H1 (cell line): ENCODE measurements at regions not wholly inside any gene's neighbourhood (a gene's known extent, or its start where the extent isn't known, plus 50 kb on each side); places are given as distances from the start of the nearest gene placed in this dataset.

Experiments used
- CTCF ChIA-PET: fragments of 300-600 bp; sonication (Branson Sonifier 250); formaldehyde crosslinking; loops from one replicate; lab custom pipeline; 2021; ENCODE audit not compliant: partially characterized antibody; lab: Charles Lee
- POLR2A ChIA-PET: fragments of 300-600 bp; sonication (Branson Sonifier 250); formaldehyde crosslinking; loops from one replicate; lab custom pipeline; 2021; ENCODE audit warnings: inconsistent platforms; ENCODE audit not compliant: partially characterized antibody; lab: Charles Lee
- DNase-seq, 2 experiments: peaks; one replicate each; pipeline versions ENCODE4 v3.0.0 to v3.0.0-alpha.2; 2010 to 2022; ENCODE audit warnings: low spot score in 2 of 2, low read depth in 1 of 2, mixed read lengths in 1 of 2
- FAIRE-seq: peaks from 2 replicates; lab custom pipeline; 2011; peaks lifted over from hg19 to GRCh38; lab: Jason Lieb, UNC
- H2AFZ ChIP-seq: 2 replicates; pipeline ENCODE4 v1.8.1; 2012; ENCODE audit warnings: low read length, inconsistent platforms
- H2AK5ac ChIP-seq: 2 replicates; pipeline ENCODE4 v1.6.1; 2013; ENCODE audit warnings: low read depth, low read length
- H2BK120ac ChIP-seq: replicated peaks from 2 replicates; pipeline ENCODE3; 2013; ENCODE audit warnings: low read depth, low read length, inconsistent platforms
- H2BK12ac ChIP-seq: 2 replicates; pipeline ENCODE4 v1.6.1; 2013; ENCODE audit warnings: low read depth, low read length
- H2BK15ac ChIP-seq: 2 replicates; pipeline ENCODE4 v1.6.1; 2013; ENCODE audit warnings: low read length
- H2BK20ac ChIP-seq: 2 replicates; pipeline ENCODE4 v1.6.1; 2013; ENCODE audit warnings: low read length
- H2BK5ac ChIP-seq: 2 replicates; pipeline ENCODE4 v1.6.1; 2013; ENCODE audit warnings: low read depth, low read length
- H3K14ac ChIP-seq: 2 replicates; pipeline ENCODE4 v1.6.1; 2013; ENCODE audit warnings: inconsistent platforms; ENCODE audit not compliant: insufficient read length
- H3K18ac ChIP-seq: 2 replicates; pipeline ENCODE4 v1.6.1; 2013; ENCODE audit warnings: low read length; ENCODE audit errors: extremely low read depth
- H3K23ac ChIP-seq: 2 replicates; pipeline ENCODE4 v1.6.1; 2013; ENCODE audit warnings: inconsistent platforms; ENCODE audit not compliant: insufficient read length
- H3K23me2 ChIP-seq: 2 replicates; pipeline ENCODE4 v1.6.1; 2013; ENCODE audit warnings: low read depth, low read length
- H3K27ac ChIP-seq: 2 replicates; pipeline ENCODE4 v1.6.1; 2011; ENCODE audit warnings: low read depth, low read length, inconsistent platforms
- H3K27me3 ChIP-seq, 4 experiments: replicated peaks in 1 of 4; 1 replicate in 1 of 4; 2 replicates in 3 of 4; pipeline versions ENCODE4 v1.6.1 to v1.8.1; 2011 to 2013; ENCODE audit warnings: low read length in 3 of 4, mild to moderate bottlenecking in 3 of 4, inconsistent platforms in 2 of 4, mixed read lengths in 2 of 4, moderate library complexity in 1 of 4; ENCODE audit not compliant: control insufficient read depth in 3 of 4, insufficient read depth in 3 of 4; ENCODE audit errors: extremely low read depth in 1 of 4
- H3K36me3 ChIP-seq, 4 experiments: 2 replicates each; pipeline versions ENCODE4 v1.6.1 to v1.8.1; 2011 to 2013; ENCODE audit warnings: mild to moderate bottlenecking in 4 of 4, low read length in 3 of 4, moderate library complexity in 2 of 4, control low read depth in 1 of 4, inconsistent platforms in 1 of 4; ENCODE audit not compliant: insufficient read depth in 4 of 4, control insufficient read depth in 2 of 4
- H3K4ac ChIP-seq: replicated peaks from 2 replicates; pipeline ENCODE3; 2013; ENCODE audit warnings: low read length, low read depth, mixed read lengths, inconsistent platforms; ENCODE audit not compliant: insufficient read length
- H3K4me1 ChIP-seq, 4 experiments: replicated peaks in 1 of 4; 1 replicate in 1 of 4; 2 replicates in 3 of 4; pipeline versions ENCODE4 v1.6.1 to v1.8.1; 2011 to 2013; ENCODE audit warnings: low read length in 3 of 4, inconsistent platforms in 2 of 4, mixed read lengths in 1 of 4; ENCODE audit not compliant: insufficient read depth in 4 of 4, control insufficient read depth in 3 of 4
- H3K4me2 ChIP-seq, 2 experiments: 2 replicates each; pipeline versions ENCODE4 v1.6.1 to v1.8.1; 2011 to 2013; ENCODE audit warnings: low read depth in 2 of 2, low read length in 2 of 2, control low read depth in 1 of 2, inconsistent platforms in 1 of 2, mild to moderate bottlenecking in 1 of 2; ENCODE audit not compliant: insufficient read depth in 1 of 2
- H3K4me3 ChIP-seq, 4 experiments: fragments of 200-600, 300-600 bp in 1 of 4; sonication (generic), shearing (Covaris generic), sonication (Bioruptor Twin) in 1 of 4; 2 replicates each; pipeline versions ENCODE4 v1.5.1 to v1.8.1; 2011 to 2016; ENCODE audit warnings: low read length in 4 of 4, low read depth in 3 of 4, control low read depth in 2 of 4, inconsistent platforms in 2 of 4, mild to moderate bottlenecking in 2 of 4, mixed read lengths in 1 of 4, moderate library complexity in 1 of 4; ENCODE audit not compliant: insufficient read depth in 2 of 4; ENCODE audit errors: extremely low read depth in 1 of 4
- H3K56ac ChIP-seq: replicated peaks from 2 replicates; pipeline ENCODE3; 2013; ENCODE audit warnings: low read depth, mild to moderate bottlenecking, mixed read lengths, low read length, inconsistent platforms; ENCODE audit not compliant: insufficient read length
- H3K79me1 ChIP-seq: 2 replicates; pipeline ENCODE4 v1.6.1; 2013; ENCODE audit warnings: low read depth, low read length, control low read depth
- H3K79me2 ChIP-seq, 2 experiments: 2 replicates each; pipeline versions ENCODE4 v1.6.1 to v1.8.1; 2012 to 2013; ENCODE audit warnings: low read length in 2 of 2, mild to moderate bottlenecking in 2 of 2, inconsistent platforms in 1 of 2; ENCODE audit not compliant: insufficient read depth in 2 of 2, control insufficient read depth in 1 of 2
- H3K9ac ChIP-seq, 4 experiments: replicated peaks in 1 of 4; 1 replicate in 1 of 4; 2 replicates in 3 of 4; pipeline versions ENCODE4 v1.6.1 to v1.8.1; 2011 to 2013; ENCODE audit warnings: low read depth in 3 of 4, low read length in 3 of 4, control low read depth in 2 of 4, mild to moderate bottlenecking in 2 of 4, moderate library complexity in 2 of 4, inconsistent platforms in 1 of 4; ENCODE audit errors: extremely low read depth in 1 of 4
- H3K9me3 ChIP-seq, 2 experiments: 2 replicates each; pipeline versions ENCODE4 v1.6.1 to v1.8.1; 2012 to 2013; ENCODE audit warnings: mild to moderate bottlenecking in 2 of 2, moderate library complexity in 2 of 2, control low read depth in 1 of 2, inconsistent platforms in 1 of 2, low read depth in 1 of 2, low read length in 1 of 2, mixed read lengths in 1 of 2; ENCODE audit not compliant: insufficient read depth in 2 of 2
- H4K20me1 ChIP-seq, 2 experiments: replicated peaks in 1 of 2; 2 replicates each; pipeline versions ENCODE3 to v1.8.1; 2011 to 2013; ENCODE audit warnings: inconsistent platforms in 2 of 2, low read length in 2 of 2, mild to moderate bottlenecking in 1 of 2; ENCODE audit not compliant: insufficient read depth in 2 of 2, control insufficient read depth in 1 of 2
- H4K5ac ChIP-seq: 2 replicates; pipeline ENCODE4 v1.6.1; 2013; ENCODE audit warnings: low read length, low read depth, mixed read lengths, inconsistent platforms; ENCODE audit not compliant: insufficient read length
- H4K8ac ChIP-seq: 2 replicates; pipeline ENCODE4 v1.8.0; 2013; ENCODE audit warnings: mild to moderate bottlenecking, moderate library complexity, low read length, inconsistent platforms; ENCODE audit not compliant: insufficient read depth; ENCODE audit errors: extremely low read depth
- H4K91ac ChIP-seq: replicated peaks from 2 replicates; pipeline ENCODE3; 2013; ENCODE audit warnings: low read length, mixed read lengths, inconsistent platforms; ENCODE audit not compliant: insufficient read length
- E2F6 ChIP-seq: IDR thresholded peaks from 2 replicates; pipeline ENCODE4 v1.6.1; 2012; ENCODE audit warnings: inconsistent platforms
- EP300 ChIP-seq, 2 experiments: IDR thresholded peaks; 1 replicate in 1 of 2; 2 replicates in 1 of 2; pipeline ENCODE4 v1.6.1; 2011 to 2012; ENCODE audit warnings: low read depth in 2 of 2, low read length in 2 of 2, mild to moderate bottlenecking in 2 of 2, borderline replicate concordance in 1 of 2, inconsistent platforms in 1 of 2, moderate library complexity in 1 of 2
- HDAC6 ChIP-seq: IDR thresholded peaks from one replicate; pipeline ENCODE4 v1.7.1; 2012; ENCODE audit warnings: low read depth, mild to moderate bottlenecking, inconsistent platforms, low read length, moderate library complexity
- JUND ChIP-seq: IDR thresholded peaks from 2 replicates; pipeline ENCODE4 v1.6.1; 2011; ENCODE audit warnings: mild to moderate bottlenecking, improper control_type of control experiment, low read length
- MAFK ChIP-seq: IDR thresholded peaks from 2 replicates; pipeline ENCODE4 v1.6.1; 2012; ENCODE audit warnings: low read depth, mild to moderate bottlenecking, improper control_type of control experiment, low read length
- POLR2AphosphoS5 ChIP-seq: IDR thresholded peaks from 2 replicates; pipeline ENCODE4 v1.6.1; 2011; ENCODE audit warnings: low read depth, low read length
- RAD21 ChIP-seq, 2 experiments: IDR thresholded peaks in 1 of 2; conservative IDR thresholded peaks in 1 of 2; 2 replicates each; pipeline ENCODE4 v1.6.1; 2011; ENCODE audit warnings: low read depth in 2 of 2, low read length in 2 of 2, improper control_type of control experiment in 1 of 2, inconsistent platforms in 1 of 2, mild to moderate bottlenecking in 1 of 2, moderate library complexity in 1 of 2
- RBBP5 ChIP-seq: IDR thresholded peaks from 2 replicates; pipeline ENCODE4 v1.7.1; 2012; ENCODE audit warnings: low read depth, mild to moderate bottlenecking, inconsistent platforms, low read length, moderate library complexity, borderline replicate concordance
- SAP30 ChIP-seq: fragments of 300-600 bp; sonication (generic); IDR thresholded peaks from 2 replicates; pipeline ENCODE4 v1.7.1; 2012; ENCODE audit warnings: low read length, moderate library complexity, mild to moderate bottlenecking, inconsistent platforms; ENCODE audit not compliant: insufficient read depth, insufficient replicate concordance
- SIRT6 ChIP-seq: IDR thresholded peaks from one replicate; pipeline ENCODE4 v1.7.1; 2012; ENCODE audit warnings: low read length, inconsistent platforms
- SP2 ChIP-seq: IDR thresholded peaks from 2 replicates; pipeline ENCODE4 v1.6.1; 2012; ENCODE audit warnings: mild to moderate bottlenecking, low read length, inconsistent platforms
- SUZ12 ChIP-seq: fragments of 200-600 bp; sonication (generic); IDR thresholded peaks from 2 replicates; pipeline ENCODE4 v1.6.1; 2012; ENCODE audit warnings: mild to moderate bottlenecking, inconsistent platforms, low read length, moderate library complexity, mixed read lengths
- TAF7 ChIP-seq: optimal IDR thresholded peaks from 2 replicates; pipeline ENCODE3; 2011; ENCODE audit warnings: low read depth, mild to moderate bottlenecking, inconsistent platforms, low read length, moderate library complexity, borderline replicate concordance
- TBP ChIP-seq: IDR thresholded peaks from 2 replicates; pipeline ENCODE4 v1.6.1; 2011; ENCODE audit warnings: low read depth, low read length, improper control_type of control experiment
- WGBS, 2 experiments: shearing (Covaris generic) in 1 of 2; methylation state at CpG; one replicate each; pipeline versions ENCODE4 v1.1.6 to v1.1.7; 2013 to 2015; ENCODE audit warnings: low lambda C conversion rate in 2 of 2, mixed read lengths in 2 of 2, inconsistent platforms in 1 of 2, low coverage in 1 of 2, missing lambda C conversion rate in 1 of 2; ENCODE audit not compliant: insufficient replicate concordance in 2 of 2, insufficient coverage in 1 of 2, insufficient read length in 1 of 2; ENCODE audit errors: extremely low coverage in 1 of 2, missing lambda C conversion rate in 1 of 2; 5-methylcytosine and 5-hydroxymethylcytosine counted together

GRCh38 chr3:189530822-189531221 is 100.4 kb upstream of the TP63 start:
- Histone ChIP-seq H3K4me2 (no peak overlapping the region), H3K9ac (no peak overlapping the region), H2BK5ac (no peak overlapping the region), H3K4me1 (no peaks in the 10 kb centered on the region), H3K23ac (no peak overlapping the region), H3K56ac (no peak overlapping the region), H3K79me2 (no peaks in the 10 kb centered on the region), H3K9me3 (no peaks in the 10 kb centered on the region), H2BK20ac (no peak overlapping the region), H3K18ac (no peak overlapping the region), H2BK120ac (no peak overlapping the region), H2BK12ac (no peak overlapping the region), H3K4ac (no peak overlapping the region), H3K4me3 (no peak overlapping the region), H2AK5ac (no peak overlapping the region), H3K23me2 (no peaks in the 10 kb centered on the region), H3K27me3 (no peaks in the 10 kb centered on the region), H3K79me1 (no peaks in the 10 kb centered on the region), H3K14ac (no peak overlapping the region), H4K8ac (no peak overlapping the region), H2AFZ (no peak overlapping the region), H4K91ac (no peak overlapping the region), H4K5ac (no peak overlapping the region), H2BK15ac (no peak overlapping the region), H3K27ac (no peak overlapping the region), H4K20me1 (no peaks in the 10 kb centered on the region), H3K36me3 (no peaks in the 10 kb centered on the region)
- DNase-seq (no peak), FAIRE-seq (no peak)
- WGBS, 2 experiments, result 60% methylated on average over 4 of the region's 4 CpGs; no CpG with 5 or more reads in 1 of the 2 experiments
- POLR2A ChIA-PET, result no interaction called here
- CTCF ChIA-PET, result no interaction called here
- TF ChIP-seq JUND (no peak), HDAC6 (no peak), POLR2AphosphoS5 (no peak), SUZ12 (no peak), TAF7 (no peak), TBP (no peak), RAD21 (IDR thresholded peaks at IDR 0.05 in 1 of 2, conservative IDR thresholded peaks at IDR 0.05 in 1 of 2; ENCODE audit: low read depth in 2 of 2, low read length in 2 of 2) (no peak), RBBP5 (no peak), EP300 (IDR thresholded peaks at IDR 0.05; ENCODE audit: borderline replicate concordance in 1 of 2, low read depth in 2 of 2, low read length in 2 of 2) (no peak), E2F6 (no peak), MAFK (no peak), SAP30 (no peak), SP2 (no peak), SIRT6 (no peak)
